H9 (cell line): ENCODE measurements at regions not wholly inside any gene's neighbourhood (a gene's known extent, or its start where the extent isn't known, plus 50 kb on each side); places are given as distances from the start of the nearest gene placed in this dataset.

ENCODE experiments used
- DNase-seq: peaks from one replicate; pipeline ENCODE4 v3.0.0-alpha.2; 2017
- H2AFZ ChIP-seq: one replicate; pipeline ENCODE4 v1.6.1; 2013; ENCODE audit warnings: mild to moderate bottlenecking, low read length, control low read depth, moderate library complexity
- H2AK5ac ChIP-seq: 2 replicates; pipeline ENCODE4 v1.6.1; 2013; ENCODE audit warnings: low read length, control low read depth, mixed read lengths; ENCODE audit not compliant: insufficient read length
- H2BK120ac ChIP-seq: one replicate; pipeline ENCODE4 v1.6.1; 2013; ENCODE audit warnings: low read depth, mild to moderate bottlenecking, low read length, control low read depth, inconsistent platforms; ENCODE audit not compliant: poor library complexity, severe bottlenecking
- H2BK12ac ChIP-seq: 2 replicates; pipeline ENCODE4 v1.6.1; 2013; ENCODE audit warnings: low read length, control low read depth, mixed read lengths, low read depth; ENCODE audit not compliant: insufficient read length
- H2BK15ac ChIP-seq: 2 replicates; pipeline ENCODE4 v1.6.1; 2013; ENCODE audit warnings: low read depth, low read length, control low read depth
- H2BK20ac ChIP-seq: one replicate; pipeline ENCODE4 v1.6.1; 2013; ENCODE audit warnings: low read depth, mild to moderate bottlenecking, low read length, control low read depth, inconsistent platforms; ENCODE audit not compliant: poor library complexity, severe bottlenecking
- H2BK5ac ChIP-seq: 2 replicates; pipeline ENCODE4 v1.6.1; 2013; ENCODE audit warnings: low read length, control low read depth, mixed read lengths; ENCODE audit not compliant: insufficient read length
- H3K14ac ChIP-seq: 2 replicates; pipeline ENCODE4 v1.6.1; 2013; ENCODE audit warnings: low read length, control low read depth; ENCODE audit not compliant: insufficient read depth
- H3K18ac ChIP-seq: 2 replicates; pipeline ENCODE4 v1.6.1; 2013; ENCODE audit warnings: low read depth, mild to moderate bottlenecking, mixed read lengths, low read length, control low read depth; ENCODE audit not compliant: insufficient read length
- H3K23ac ChIP-seq: 2 replicates; pipeline ENCODE4 v1.6.1; 2013; ENCODE audit warnings: low read length, control low read depth, mixed read lengths, low read depth; ENCODE audit not compliant: insufficient read length
- H3K23me2 ChIP-seq: 2 replicates; pipeline ENCODE4 v1.6.1; 2013; ENCODE audit warnings: low read depth, mild to moderate bottlenecking, mixed read lengths, low read length, control low read depth; ENCODE audit not compliant: insufficient read length, poor library complexity, severe bottlenecking
- H3K27ac ChIP-seq: 2 replicates; pipeline ENCODE4 v1.5.1; 2013; ENCODE audit warnings: low read length, control low read depth, mixed read lengths, low read depth; ENCODE audit not compliant: insufficient read length
- H3K27me3 ChIP-seq: 2 replicates; pipeline ENCODE4 v1.6.1; 2013; ENCODE audit warnings: low read length, control low read depth, inconsistent platforms; ENCODE audit not compliant: insufficient read depth
- H3K4ac ChIP-seq: 2 replicates; pipeline ENCODE4 v1.6.1; 2013; ENCODE audit warnings: low read depth, mild to moderate bottlenecking, control low read depth, inconsistent platforms, low read length, moderate library complexity
- H3K4me1 ChIP-seq: 2 replicates; pipeline ENCODE4 v1.6.1; 2013; ENCODE audit warnings: low read length, control low read depth, inconsistent platforms; ENCODE audit not compliant: insufficient read depth
- H3K4me2 ChIP-seq: 2 replicates; pipeline ENCODE4 v1.6.1; 2013; ENCODE audit warnings: low read length, control low read depth, mixed read lengths; ENCODE audit not compliant: insufficient read length, insufficient read depth
- H3K56ac ChIP-seq: 2 replicates; pipeline ENCODE4 v1.6.1; 2013; ENCODE audit warnings: low read depth, mild to moderate bottlenecking, mixed read lengths, low read length, control low read depth; ENCODE audit not compliant: insufficient read length
- H3K79me1 ChIP-seq: 2 replicates; pipeline ENCODE4 v1.6.1; 2013; ENCODE audit warnings: low read depth, mild to moderate bottlenecking, moderate library complexity, low read length, control low read depth, inconsistent platforms; ENCODE audit not compliant: insufficient read depth, poor library complexity, severe bottlenecking
- H3K79me2 ChIP-seq: 2 replicates; pipeline ENCODE4 v1.6.1; 2013; ENCODE audit warnings: low read length, control low read depth, inconsistent platforms; ENCODE audit not compliant: insufficient read depth
- H3K9ac ChIP-seq: 2 replicates; pipeline ENCODE4 v1.6.1; 2013; ENCODE audit warnings: low read length, control low read depth, mixed read lengths; ENCODE audit not compliant: insufficient read length; ENCODE audit errors: extremely low read depth
- H3K9me3 ChIP-seq: one replicate; pipeline ENCODE4 v1.6.1; 2013; ENCODE audit warnings: low read depth, low read length, inconsistent platforms; ENCODE audit not compliant: control insufficient read depth
- H3T11ph ChIP-seq: one replicate; pipeline ENCODE4 v1.6.1; 2013; ENCODE audit warnings: mild to moderate bottlenecking, low read length, control low read depth, inconsistent platforms
- H4K20me1 ChIP-seq: one replicate; pipeline ENCODE4 v1.6.1; 2013; ENCODE audit not compliant: control insufficient read depth, insufficient read length, insufficient read depth
- H4K5ac ChIP-seq: 2 replicates; pipeline ENCODE4 v1.6.1; 2013; ENCODE audit warnings: low read depth, mild to moderate bottlenecking, mixed read lengths, low read length, control low read depth; ENCODE audit not compliant: insufficient read length
- H4K8ac ChIP-seq: replicated peaks from 2 replicates; pipeline ENCODE4 v1.6.1; 2013; ENCODE audit warnings: low read length, control low read depth, mixed read lengths, low read depth; ENCODE audit not compliant: insufficient read length
- H4K91ac ChIP-seq: 2 replicates; pipeline ENCODE4 v1.6.1; 2013; ENCODE audit warnings: low read depth, mild to moderate bottlenecking, moderate library complexity, mixed read lengths, low read length, control low read depth; ENCODE audit not compliant: insufficient read length
- H3K27ac Mint-ChIP-seq, 3 experiments: 2 replicates in 2 of 3; 3 replicates in 1 of 3; pipeline ENCODE4 v1.8.0; 2020 to 2021; ENCODE audit warnings: mixed read lengths in 3 of 3, mild to moderate bottlenecking in 1 of 3, moderate library complexity in 1 of 3
- H3K27me3 Mint-ChIP-seq: 2 replicates; pipeline ENCODE4 v1.8.0; 2021; ENCODE audit warnings: low read depth, mild to moderate bottlenecking, moderate library complexity, mixed read lengths
- H3K36me3 Mint-ChIP-seq, 3 experiments: 2 replicates in 2 of 3; 3 replicates in 1 of 3; pipeline ENCODE4 v1.8.0; 2020 to 2021; ENCODE audit warnings: low read depth in 3 of 3, mixed read lengths in 3 of 3; ENCODE audit not compliant: insufficient read depth in 1 of 3
- H3K4me1 Mint-ChIP-seq, 2 experiments: 2 replicates each; pipeline ENCODE4 v1.8.0; 2020; ENCODE audit warnings: mixed read lengths in 2 of 2
- H3K4me3 Mint-ChIP-seq, 2 experiments: 2 replicates in 1 of 2; 3 replicates in 1 of 2; pipeline ENCODE4 v1.8.0; 2020 to 2021; ENCODE audit warnings: mild to moderate bottlenecking in 2 of 2, mixed read lengths in 2 of 2, moderate library complexity in 1 of 2
- H3K9me3 Mint-ChIP-seq, 2 experiments: 2 replicates in 1 of 2; 3 replicates in 1 of 2; pipeline ENCODE4 v1.8.0; 2020; ENCODE audit warnings: mild to moderate bottlenecking in 2 of 2, mixed read lengths in 2 of 2, moderate library complexity in 1 of 2
- WGBS: extraction: QIAGEN DNeasy Blood & Tissue Kit; methylation state at CpG from one replicate; pipeline ENCODE4 v1.1.7; 2013; ENCODE audit warnings: missing lambda C conversion rate, low lambda C conversion rate, mixed read lengths; ENCODE audit not compliant: insufficient read length; ENCODE audit errors: extremely low coverage; 5-methylcytosine and 5-hydroxymethylcytosine counted together
- TF ChIP-seq, protein P1 (sequence below): fragments of 200-600 bp; sonication (generic); conservative IDR thresholded peaks from 3 replicates; pipeline ENCODE4 v1.8.0; 2021; ENCODE audit warnings: antibody characterized with exemption, mild to moderate bottlenecking

GRCh38 chr13:78087966-78088678 is 169.5 kb upstream of the EDNRB start:
- H2BK15ac ChIP-seq: no peak overlapping the region
- H3K4ac ChIP-seq: no peak overlapping the region
- H3K9ac ChIP-seq: no peak overlapping the region
- 0 out of 7 replicates have a peak, but pooled peaks cover 0 to under 1% (median 0%) of the 10 kb centered on the region in 3 experiments for H3K36me3 Mint-ChIP-seq
- H3K4me2 ChIP-seq: no peak overlapping the region
- H3K23me2 ChIP-seq: no peaks in the 10 kb centered on the region
- H2BK12ac ChIP-seq: no peak overlapping the region
- WGBS: no CpG with 5 or more reads among the region's 4 CpGs
- no peaks in the 10 kb centered on the region for H4K20me1 ChIP-seq
- no peak overlapping the region for H3K27ac ChIP-seq
- no peak overlapping the region for H2BK120ac ChIP-seq
- H3K14ac ChIP-seq: no peak overlapping the region
- no peaks in the 10 kb centered on the region for H3K79me2 ChIP-seq
- H2BK5ac ChIP-seq: no peak overlapping the region
- H3K4me1 Mint-ChIP-seq: peaks cover 8 to 15% of the 10 kb centered on the region in 2 experiments
- no peak overlapping the region for H3K18ac ChIP-seq
- H3K56ac ChIP-seq: no peak overlapping the region
- H3K4me1 ChIP-seq: peaks cover 3% of the 10 kb centered on the region; the same call in 1 of the 2 replicates
- H3K79me1 ChIP-seq: no peaks in the 10 kb centered on the region
- DNase-seq: no peak
- no peak overlapping the region for H4K5ac ChIP-seq
- TF ChIP-seq, protein P1, sequence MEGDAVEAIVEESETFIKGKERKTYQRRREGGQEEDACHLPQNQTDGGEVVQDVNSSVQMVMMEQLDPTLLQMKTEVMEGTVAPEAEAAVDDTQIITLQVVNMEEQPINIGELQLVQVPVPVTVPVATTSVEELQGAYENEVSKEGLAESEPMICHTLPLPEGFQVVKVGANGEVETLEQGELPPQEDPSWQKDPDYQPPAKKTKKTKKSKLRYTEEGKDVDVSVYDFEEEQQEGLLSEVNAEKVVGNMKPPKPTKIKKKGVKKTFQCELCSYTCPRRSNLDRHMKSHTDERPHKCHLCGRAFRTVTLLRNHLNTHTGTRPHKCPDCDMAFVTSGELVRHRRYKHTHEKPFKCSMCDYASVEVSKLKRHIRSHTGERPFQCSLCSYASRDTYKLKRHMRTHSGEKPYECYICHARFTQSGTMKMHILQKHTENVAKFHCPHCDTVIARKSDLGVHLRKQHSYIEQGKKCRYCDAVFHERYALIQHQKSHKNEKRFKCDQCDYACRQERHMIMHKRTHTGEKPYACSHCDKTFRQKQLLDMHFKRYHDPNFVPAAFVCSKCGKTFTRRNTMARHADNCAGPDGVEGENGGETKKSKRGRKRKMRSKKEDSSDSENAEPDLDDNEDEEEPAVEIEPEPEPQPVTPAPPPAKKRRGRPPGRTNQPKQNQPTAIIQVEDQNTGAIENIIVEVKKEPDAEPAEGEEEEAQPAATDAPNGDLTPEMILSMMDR: no peak
- H3K9me3 Mint-ChIP-seq: no peaks in the 10 kb centered on the region
- no peak overlapping the region for H2AFZ ChIP-seq
- no peak overlapping the region for H3K27ac Mint-ChIP-seq
- H3T11ph ChIP-seq: no peak overlapping the region
- H3K9me3 ChIP-seq: no peaks in the 10 kb centered on the region
- H3K4me3 Mint-ChIP-seq: no peak overlapping the region
- H2AK5ac ChIP-seq: no peak overlapping the region
- H3K27me3 ChIP-seq: no peaks in the 10 kb centered on the region
- H4K91ac ChIP-seq: no peak overlapping the region
- no peak overlapping the region for H4K8ac ChIP-seq
- H3K23ac ChIP-seq: no peak overlapping the region
- no peaks in the 10 kb centered on the region for H3K27me3 Mint-ChIP-seq
- no peak overlapping the region for H2BK20ac ChIP-seq
